ENCODE measurements at regions not wholly inside any gene's neighbourhood (a gene's known extent, or its start where the extent isn't known, plus 50 kb on each side); places are given as distances from the start of the nearest gene placed in this dataset.

DNA sequence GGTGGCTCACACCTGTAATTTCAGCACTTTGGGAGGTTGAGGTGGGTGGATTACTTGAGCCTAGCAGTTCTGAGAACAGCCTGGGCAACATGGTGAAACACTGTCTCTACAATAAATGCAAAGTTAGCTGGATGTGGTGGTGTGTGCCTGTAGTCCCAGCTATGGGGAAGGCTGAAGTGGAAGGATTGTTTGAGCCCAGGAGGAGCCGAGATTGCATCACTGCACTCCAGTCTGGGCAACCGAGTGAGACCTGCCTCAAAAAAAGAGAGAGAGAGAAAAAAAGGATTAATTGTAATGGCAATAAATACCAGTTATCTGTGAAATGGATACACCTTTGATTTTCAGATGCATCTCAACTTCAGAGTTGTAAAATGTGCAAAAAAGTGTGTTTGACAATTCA is 58.8 kb downstream of the SPRY1 start:
- DNase-seq (ENCODE audit: low read depth), result no peak

DNA sequence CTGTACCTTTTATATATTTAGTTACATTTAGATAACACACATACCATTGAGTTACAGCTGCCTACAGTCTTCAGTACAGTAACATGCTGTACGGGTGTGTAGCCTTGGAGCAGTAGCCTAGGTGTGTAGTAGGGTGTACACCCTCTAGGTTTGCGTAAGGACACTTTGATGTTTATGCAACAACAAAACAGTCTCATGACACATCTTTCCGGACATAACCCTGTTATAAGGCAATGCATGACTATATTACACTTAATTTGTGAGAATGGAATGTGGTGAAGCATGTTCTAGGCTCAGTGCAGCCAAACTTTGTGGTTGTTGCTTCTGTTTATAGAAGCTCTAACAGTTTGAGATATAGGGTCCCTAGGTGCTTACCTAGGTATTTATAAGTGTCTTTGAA is 65.4 kb downstream of the SPRY1 start:
- DNase-seq (ENCODE audit: low read depth), result no peak

DNA sequence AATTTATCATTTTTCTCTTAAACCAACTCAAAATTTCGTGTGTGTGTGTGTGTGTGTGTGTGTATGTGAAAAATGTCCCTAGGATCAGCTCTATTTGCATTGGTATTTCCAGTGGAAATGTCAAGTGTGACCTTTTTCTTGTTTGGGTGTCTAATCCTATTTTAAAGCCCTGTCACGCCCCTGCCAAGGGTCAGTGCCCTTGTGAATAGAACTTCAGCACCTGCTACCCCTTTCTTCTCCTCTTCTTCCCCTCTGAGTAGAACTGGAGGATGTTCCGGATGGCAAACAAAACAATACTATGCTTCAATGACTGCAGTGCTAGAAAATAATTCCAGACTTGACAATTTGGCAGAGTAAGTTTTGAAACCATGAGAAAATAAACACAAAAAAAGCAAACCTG is 67.3 kb downstream of the SPRY1 start:
- DNase-seq (ENCODE audit: low read depth), result no peak

DNA sequence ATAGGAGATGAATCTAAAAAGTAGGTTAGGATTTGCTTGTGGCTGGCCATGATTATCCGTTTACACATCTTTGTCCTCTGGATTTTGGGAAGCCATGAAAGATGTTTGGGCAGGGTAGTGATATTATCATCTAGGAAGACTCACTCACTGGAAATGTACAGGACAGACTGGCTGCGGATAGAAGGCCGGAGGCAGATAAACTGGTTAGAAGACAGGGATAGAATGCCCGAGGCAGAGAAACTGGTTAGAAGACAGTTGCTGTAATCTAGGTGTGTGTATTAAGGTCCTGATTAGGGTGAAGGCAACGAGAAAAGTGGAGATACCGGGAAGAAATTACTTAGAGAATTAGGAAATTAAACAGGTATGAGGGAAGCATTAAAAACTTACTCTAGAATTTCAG is 68.8 kb downstream of the SPRY1 start:
- DNase-seq (ENCODE audit: low read depth), result no peak

DNA sequence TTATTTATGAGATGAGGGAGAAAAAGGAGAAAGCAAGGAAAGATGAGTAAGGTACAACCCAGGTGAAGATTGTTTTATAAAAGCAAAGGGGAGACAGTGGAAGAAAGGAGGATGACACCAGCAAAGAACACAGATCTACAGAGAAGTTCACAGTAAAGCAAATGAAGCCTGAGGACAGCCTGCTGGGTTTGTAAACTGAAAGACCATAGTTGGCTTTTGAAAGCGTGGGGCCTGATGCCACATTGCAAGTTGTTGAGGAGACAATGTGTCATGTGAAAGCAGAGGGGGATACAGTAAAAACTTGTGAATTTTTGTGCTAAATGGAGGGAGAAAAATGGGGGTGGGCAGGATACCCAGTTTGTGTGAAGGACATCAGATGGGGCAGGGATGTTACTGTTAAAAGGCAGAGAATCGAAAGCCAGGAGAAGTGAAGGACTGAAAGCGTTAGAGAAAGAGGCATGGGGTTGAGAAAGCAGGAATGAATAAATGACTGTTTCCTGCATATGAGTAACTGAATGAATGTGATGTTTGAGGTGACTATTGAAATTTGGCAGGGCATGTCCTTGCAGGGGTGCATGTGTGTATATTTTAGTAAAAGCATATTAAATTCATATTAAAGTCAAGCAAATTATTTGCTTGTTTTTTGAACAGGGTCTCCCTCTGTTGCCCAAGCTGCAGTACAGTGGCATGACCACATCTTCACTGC is 69.6 kb downstream of the SPRY1 start:
- DNase-seq (ENCODE audit: low read depth), result no peak

DNA sequence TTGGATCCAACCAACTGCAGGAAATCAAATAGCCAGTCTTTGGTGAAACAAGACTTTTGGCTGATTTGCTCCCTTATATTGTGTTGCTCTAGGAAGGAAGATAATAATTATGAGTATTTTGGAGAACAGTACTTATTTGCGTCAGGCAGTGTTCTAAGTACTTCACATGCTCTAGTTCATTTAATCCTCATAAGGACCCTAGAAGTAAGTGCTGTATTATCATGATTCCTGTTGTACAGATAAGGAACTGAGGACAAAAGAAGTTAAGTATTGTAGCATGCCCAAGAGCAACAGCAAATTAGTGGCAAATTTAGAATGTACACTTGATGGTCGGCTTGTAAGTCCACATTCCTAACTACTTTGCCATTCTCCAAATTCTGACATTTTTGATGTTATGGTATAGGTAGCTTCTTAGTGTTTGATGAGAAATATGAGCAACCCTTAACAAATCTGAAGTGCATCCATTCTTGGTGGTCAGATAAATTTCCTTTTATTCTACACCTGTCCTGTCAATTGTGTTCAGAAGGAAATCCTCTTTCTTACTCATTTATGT is 72.0 kb downstream of the SPRY1 start:
- DNase-seq (ENCODE audit: low read depth), result no peak

DNA sequence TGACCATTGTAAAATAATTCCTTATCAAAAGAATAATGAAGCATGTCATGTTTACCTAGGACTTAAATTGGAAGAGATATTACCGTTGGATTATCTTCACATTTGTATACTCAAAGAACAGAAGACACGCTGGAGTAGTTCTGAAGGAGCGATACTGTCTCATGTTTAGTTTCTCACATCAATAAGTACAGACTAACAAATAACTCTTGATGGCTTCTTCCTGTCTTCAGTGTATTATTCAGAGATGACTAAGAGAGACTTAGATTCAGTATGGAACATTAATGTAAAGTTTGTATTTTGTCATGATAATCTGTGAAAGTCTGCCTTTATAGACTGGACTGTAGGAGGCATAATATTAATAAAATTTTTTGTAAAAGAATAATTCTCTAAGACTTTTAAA is 72.7 kb downstream of the SPRY1 start:
- no peak for DNase-seq (ENCODE audit: low read depth)

DNA sequence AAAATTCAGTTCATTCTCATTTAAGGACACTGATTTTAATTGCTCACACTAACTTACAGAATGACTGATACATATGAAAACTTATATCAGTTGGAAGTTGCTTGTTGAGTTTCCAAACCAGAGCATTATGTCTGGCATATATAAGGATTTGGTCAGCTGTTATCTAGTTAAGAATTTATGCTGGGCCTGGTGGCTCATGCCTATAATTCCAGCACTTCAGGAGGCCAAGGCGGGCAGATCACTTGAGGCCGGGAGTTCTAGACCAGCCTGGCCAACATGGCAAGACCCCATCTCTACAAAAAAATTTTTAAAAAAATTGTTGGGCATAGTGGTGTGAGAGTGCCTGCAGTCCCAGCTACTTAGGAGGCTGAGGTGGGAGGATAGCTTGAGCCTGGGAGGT is 73.1 kb downstream of the SPRY1 start:
- DNase-seq (ENCODE audit: low read depth), result no peak

DNA sequence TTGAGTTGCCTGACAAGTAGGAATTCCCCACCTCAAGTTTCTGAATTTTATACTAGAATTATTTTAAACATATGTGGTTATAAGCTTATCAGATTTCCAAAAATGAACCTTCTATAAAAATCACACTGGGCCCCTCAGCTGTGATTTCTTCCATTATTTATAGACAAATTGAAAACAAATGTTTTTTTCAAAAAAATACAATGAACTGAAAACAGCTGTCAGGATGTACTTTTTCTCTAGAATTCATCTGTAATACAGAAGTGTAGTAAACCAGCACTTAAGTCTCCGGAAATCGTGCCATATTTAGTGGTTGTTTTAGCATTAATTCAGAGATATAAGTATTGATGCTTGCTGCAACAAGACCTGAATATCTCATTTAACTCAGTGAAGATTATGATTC is 74.0 kb downstream of the SPRY1 start:
- DNase-seq (ENCODE audit: low read depth), result no peak

DNA sequence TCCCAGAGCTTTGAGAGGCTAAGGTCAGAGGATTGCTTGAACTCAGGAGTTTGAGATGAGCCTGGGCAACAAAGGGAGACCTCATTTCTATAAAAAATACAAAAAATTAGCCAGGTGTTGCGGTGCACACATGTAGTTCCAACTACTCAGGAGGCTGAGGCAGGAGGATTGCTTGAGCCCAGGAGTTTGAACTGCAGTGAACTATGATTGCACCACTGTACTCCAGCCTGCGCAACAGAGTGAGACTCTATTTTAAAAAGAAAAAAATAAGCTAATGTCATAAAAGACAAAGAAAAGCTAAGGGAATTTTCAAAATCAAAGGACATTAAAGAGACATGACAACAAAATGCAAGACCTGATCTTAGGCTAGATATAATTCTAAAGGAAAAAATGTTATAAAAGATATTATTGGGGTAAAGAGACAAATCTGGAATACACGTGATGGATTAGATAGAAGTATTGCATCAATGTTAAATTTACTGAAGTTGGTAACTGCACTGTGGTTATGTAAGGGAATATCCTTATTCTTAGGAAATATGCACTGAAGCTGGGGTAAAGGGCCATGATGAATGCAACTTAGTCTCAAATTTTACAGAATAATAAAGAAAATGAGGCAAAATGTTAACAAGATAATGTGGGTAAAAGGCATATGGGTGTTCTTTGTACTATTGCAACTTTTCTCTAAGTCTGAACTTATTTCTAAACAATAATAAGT is 75.2 kb downstream of the SPRY1 start:
- no peak for DNase-seq (ENCODE audit: low read depth)

DNA sequence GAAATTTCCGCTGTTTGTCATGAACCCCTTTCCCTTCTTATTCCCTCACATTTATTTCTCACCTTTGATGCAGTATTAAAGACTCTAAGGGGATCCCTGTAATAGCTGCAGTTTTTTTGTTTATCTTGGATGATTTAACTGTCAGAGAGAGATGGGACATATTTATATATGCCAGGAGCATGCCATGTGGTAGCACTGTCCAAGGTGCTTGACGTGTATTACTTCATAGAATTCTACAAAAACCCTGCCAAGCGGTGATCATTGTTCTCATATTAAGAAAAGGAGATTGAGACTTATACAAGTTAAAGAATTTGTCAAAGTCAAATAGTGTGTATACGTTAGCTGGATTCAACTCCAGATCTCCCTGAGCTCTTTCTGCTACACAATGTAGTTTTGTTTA is 78.2 kb downstream of the SPRY1 start:
- no peak for DNase-seq (ENCODE audit: low read depth)

DNA sequence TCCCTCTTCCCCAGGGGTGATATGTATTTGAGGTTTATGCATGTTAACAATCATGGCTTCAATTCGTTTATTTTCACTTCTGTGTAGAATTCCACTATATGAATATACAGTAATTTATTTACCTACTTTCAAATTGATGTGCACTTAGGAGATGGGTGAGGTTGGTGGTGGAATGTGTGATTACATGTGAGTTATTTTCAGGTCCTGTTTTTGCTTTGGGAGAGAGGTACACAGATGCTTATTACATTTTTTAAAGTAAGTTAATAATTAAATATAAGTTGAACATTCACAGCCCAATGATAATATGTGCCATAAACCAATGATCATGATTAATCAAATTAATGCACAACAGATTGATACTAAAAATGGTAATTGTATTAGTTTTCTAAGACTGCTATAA is 79.5 kb downstream of the SPRY1 start:
- DNase-seq (ENCODE audit: low read depth), result no peak

DNA sequence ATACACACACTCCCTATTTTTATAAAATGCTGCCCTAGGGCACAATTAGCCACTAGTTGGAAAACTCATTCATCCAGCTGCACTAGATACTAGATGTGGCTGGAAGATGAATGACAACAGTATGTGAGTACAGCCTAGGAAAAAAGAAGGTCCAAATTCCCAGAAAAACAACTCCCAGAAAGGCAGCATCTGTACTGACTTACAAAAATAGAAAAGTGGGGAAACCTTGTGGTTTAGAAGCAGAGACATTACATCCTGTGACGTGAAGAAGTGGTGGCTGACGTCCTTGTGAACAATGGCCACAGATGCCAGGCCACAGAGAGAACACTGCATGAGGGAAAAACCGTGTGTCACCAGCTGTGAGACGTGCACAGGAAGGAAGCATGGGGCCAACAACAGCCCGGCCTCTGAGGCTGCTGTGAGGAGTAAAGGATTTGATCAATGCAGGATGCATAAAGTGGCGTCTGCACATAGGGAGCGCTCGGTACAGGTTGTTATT is 81.2 kb downstream of the SPRY1 start:
- peak; percentile 18 for DNase-seq (ENCODE audit: low read depth)

DNA sequence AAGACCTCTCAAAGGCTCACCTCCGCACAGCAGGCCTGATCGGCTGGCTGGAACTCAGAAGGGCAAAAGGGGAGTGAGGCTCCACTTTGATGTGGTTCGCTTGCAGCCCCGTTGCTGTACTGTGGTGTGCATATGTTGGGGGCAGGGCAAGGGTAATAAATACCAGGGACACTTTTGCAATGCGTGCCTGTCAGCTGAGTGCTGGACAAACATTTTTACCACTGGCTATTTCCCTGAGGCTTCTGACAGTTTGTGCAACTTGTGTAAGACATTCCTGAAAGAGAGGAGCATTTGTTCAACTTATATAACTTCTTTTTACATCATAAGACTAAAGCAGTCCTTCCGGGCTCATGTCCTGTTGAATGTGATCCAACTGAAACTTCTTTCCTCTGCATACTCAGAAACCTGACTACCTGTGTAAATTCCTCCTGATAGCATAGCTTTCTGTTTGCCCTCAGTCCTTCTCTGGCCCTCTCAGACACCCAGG is 82.3 kb downstream of the SPRY1 start:
- DNase-seq (ENCODE audit: low read depth), result no peak

DNA sequence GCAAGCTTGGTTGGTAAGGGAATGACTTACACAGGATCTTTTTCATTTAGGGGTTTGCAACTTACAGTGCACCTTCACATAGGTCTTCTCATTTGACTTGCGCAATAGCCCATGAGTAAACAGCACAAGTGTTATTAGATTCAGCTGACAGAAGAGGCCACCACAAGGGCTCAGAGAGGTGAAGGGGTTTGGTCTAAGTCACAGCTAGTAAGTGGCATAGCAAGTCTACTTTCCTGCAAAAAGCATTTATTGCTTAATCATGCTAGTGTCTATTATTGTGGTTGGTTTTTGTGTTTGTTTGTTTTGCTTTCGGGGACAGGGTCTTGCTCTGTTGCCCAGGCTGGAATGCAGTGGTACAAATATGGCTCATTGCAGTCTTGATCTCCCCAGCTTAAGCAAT is 83.3 kb downstream of the SPRY1 start:
- no peak for DNase-seq (ENCODE audit: low read depth)

DNA sequence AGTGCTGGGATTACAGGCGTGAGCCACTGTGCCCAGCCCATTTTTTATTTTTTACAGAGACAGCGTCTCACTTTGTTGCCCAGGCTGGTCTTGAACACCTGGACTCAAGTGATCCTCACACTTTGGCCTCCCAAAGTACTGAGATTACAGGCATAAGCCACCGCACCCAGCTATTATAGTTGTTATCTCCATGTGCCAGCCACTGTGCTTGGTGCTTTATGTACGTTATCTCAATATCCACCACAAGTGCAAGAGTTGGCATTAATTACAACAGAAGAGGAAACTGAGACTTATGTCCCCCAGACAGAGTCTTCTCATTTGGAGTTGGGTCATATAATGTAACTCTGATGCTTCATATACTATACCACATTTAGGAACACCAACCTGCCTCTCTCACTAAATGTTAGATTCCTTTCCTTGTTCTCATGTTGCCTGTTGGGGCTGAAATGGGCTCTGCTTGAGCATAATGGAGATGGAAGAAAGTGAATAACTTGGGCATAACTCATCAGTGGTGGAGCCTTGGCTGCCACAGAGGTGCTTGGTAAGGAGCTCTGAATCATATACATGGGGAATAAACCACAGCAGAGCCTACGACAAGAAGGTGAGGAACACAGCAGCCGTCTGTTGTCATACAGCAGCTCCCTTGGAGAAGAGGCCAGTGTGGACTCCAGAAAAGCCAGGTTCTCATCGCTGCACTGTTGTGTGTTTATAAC is 84.3 kb downstream of the SPRY1 start:
- DNase-seq (ENCODE audit: low read depth), result no peak

DNA sequence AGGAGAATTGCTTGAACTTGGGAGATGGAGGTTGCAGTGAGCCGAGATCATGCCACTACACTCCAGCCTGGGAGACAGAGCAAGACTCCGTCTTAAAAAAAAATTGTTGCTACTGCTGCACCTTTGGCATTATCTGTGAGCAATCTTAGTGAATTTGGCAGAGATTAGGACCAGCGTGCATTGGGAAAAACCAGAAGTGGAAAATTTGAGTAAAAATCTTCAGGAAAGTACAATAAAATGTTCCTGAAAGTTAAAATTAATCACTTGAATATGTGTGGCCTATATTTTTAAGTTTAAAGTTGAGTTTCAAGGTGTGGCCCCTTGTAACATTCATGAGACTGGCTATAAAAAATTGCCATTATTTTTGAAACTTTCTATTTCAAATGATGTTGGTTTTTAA is 85.1 kb downstream of the SPRY1 start:
- DNase-seq (ENCODE audit: low read depth), result no peak

DNA sequence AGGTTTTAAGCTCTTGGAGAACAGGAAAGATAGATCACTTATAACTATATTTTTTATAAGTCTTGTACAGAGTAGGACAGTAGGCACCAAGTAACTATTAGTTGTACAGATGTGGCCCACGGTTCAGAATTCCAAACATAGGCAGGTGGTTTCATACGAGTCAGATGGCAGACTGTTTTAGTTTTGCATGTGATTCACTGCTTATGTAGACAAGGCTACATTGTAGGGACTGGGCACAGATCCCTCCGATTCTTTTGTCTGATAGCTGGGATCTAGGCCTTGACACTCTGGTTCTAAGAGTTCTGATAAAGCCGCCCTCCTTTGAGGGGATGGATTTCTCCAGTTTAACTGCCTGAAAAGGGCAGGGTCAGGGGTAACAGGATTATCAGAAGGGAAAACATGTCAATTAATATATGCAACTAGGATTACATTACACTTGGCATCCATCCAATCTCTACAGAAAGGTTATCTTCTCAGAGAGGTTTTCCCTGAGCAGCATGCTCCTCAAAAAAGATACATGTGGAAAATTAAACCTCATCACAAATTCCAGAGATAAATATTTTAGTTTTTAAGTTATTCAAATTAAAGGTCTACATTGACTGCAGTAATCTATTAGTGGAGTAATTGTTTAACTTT is 87.8 kb downstream of the SPRY1 start:
- DNase-seq (ENCODE audit: low read depth), result no peak

DNA sequence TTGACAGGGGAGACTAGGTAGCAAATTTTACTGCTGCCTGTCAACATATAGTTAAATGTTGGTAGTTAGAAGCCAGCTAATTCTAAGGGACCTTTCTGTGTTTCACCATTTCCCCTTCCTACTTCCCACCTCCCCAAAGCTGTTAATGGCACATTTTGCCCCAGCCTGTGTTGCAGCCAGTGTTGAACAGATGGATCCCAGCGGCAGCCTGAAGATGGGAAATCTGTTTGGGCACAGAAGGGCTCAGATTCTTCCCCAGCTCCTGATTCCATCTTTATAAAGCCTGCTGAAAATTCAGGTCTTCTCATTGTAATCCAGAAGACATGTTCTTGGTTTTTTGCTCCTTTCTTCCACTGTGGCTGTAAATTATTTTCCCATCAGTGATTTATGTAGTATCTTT is 89.0 kb downstream of the SPRY1 start:
- no peak for DNase-seq (ENCODE audit: low read depth)

DNA sequence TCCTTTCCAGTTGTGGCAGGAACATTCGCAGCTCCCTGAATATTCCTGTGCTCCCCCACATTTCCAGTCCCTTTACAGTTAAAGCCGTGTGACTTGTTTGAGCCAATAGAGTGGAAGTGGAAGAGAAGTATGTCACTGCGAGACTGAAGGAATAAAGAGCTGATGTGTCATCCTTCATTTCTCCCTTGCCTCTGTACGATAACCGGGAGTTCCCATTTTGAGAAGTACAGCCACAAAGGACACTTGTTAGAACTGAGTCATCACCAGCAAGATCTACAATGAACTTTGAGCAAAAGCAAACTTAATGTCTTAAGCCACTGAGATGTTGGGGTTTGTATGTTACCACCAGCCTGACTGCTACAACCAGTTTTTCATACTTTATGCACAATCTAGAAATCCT is 92.3 kb downstream of the SPRY1 start:
- no peak for DNase-seq (ENCODE audit: low read depth)

DNA sequence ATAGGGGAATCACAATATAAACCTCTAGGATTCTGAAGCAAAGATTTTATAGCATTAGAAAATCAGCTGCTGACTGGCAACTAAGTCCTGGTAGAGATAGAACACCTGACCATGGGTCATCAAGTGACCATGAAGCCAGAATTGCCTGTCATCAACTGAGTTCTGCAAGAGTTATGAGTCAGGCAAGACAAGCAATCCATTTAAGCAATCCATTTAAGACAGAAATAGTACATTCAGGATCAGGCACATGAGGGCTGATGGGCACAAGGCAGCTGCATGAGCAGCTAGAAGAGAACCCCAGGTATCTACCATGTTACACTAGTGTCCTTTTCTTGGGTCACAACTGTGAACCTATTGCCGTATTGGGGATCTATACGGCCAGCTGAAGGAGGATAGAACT is 98.9 kb downstream of the SPRY1 start:
- no peak for DNase-seq (ENCODE audit: low read depth)

DNA sequence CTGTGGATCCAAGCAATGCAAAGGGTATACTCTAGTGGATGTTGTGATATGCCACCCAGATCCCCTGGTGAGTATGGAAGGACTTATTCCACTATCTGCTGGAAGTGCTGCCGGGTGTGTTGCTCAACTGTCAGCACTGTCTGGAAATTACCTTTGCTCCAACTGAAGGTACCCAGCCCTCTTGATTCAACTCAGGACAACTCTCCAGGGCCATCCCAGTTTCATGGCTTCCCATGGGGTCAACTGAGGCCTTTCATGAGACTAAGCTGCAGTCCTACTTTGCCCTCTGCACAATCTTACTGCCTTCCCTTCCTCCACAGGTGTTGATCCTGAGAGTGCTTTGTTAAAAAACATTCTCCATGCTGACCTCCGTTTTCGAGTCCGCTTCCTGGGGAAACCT is 99.8 kb downstream of the SPRY1 start:
- no peak for DNase-seq (ENCODE audit: low read depth)

Data from stimulated activated CD8-positive, alpha-beta memory T cell treated with anti-CD3 and anti-CD28 coated beads, Interleukin-15, amount 100 ng/mL, for 1 hour (primary cell).